Vagina (tissue), 2 donors: ENCODE measurements at regions not wholly inside any gene's neighbourhood (a gene's known extent, or its start where the extent isn't known, plus 50 kb on each side); places are given as distances from the start of the nearest gene placed in this dataset.
"Not testable (repeated sequence)": the region's sequence is repeated elsewhere in the genome, so short reads cannot be mapped to it uniquely, and the experiment has no call there.

Source experiments
- DNase-seq, 2 donors: peaks; one replicate each; pipeline ENCODE4 v3.0.0-alpha.2; 2017; ENCODE audit errors: extremely low spot score in 2 of 2
- H3K27ac ChIP-seq: fragments of 200-600 bp; sonication (generic); one replicate; pipeline ENCODE4 v1.5.1; 2019
- H3K27me3 ChIP-seq: fragments of 200-600 bp; sonication (generic); one replicate; pipeline ENCODE4 v1.5.1; 2019
- H3K36me3 ChIP-seq, 2 donors: fragments of 200-600 bp; sonication (generic); one replicate each; pipeline ENCODE4 v1.5.1; 2017 to 2019
- H3K4me1 ChIP-seq: fragments of 200-600 bp; sonication (generic); one replicate; pipeline ENCODE4 v1.5.1; 2019
- H3K4me3 ChIP-seq, 2 donors: fragments of 200-600 bp; sonication (generic); 1 replicate in 1 of 2; 2 replicates in 1 of 2; pipeline ENCODE4 v1.5.1; 2016 to 2019
- H3K9me3 ChIP-seq: fragments of 200-600 bp; sonication (generic); one replicate; pipeline ENCODE4 v1.5.1; 2019
- CTCF ChIP-seq, 3 experiments: fragments of 450-650 bp in 2 of 3; fragments of 200-600 bp in 1 of 3; sonication (generic) in 1 of 3; IDR thresholded peaks; one replicate each; pipeline ENCODE4 v1.5.1; 2017 to 2019; ENCODE audit warnings: antibody characterized with exemption in 3 of 3, mild to moderate bottlenecking in 2 of 3, moderate library complexity in 2 of 3
- POLR2A ChIP-seq, 2 donors: fragments of 450-650 bp; IDR thresholded peaks; one replicate each; pipeline ENCODE4 v1.6.1; 2017; ENCODE audit warnings: antibody characterized with exemption in 2 of 2, mild to moderate bottlenecking in 2 of 2, moderate library complexity in 2 of 2
- POLR2AphosphoS5 ChIP-seq, 2 donors: sonication (generic); formaldehyde crosslinking; IDR thresholded peaks; one replicate each; pipeline ENCODE4 v1.9.0; 2017; ENCODE audit warnings: antibody characterized with exemption in 2 of 2, mild to moderate bottlenecking in 2 of 2, low read depth in 1 of 2; ENCODE audit not compliant: insufficient read depth in 1 of 2
- intact Hi-C: fragments of 100-400 bp; cut with DNase I; formaldehyde crosslinking; loops from one replicate; pipeline ENCODE4 v1.15.1; 2023

DNA sequence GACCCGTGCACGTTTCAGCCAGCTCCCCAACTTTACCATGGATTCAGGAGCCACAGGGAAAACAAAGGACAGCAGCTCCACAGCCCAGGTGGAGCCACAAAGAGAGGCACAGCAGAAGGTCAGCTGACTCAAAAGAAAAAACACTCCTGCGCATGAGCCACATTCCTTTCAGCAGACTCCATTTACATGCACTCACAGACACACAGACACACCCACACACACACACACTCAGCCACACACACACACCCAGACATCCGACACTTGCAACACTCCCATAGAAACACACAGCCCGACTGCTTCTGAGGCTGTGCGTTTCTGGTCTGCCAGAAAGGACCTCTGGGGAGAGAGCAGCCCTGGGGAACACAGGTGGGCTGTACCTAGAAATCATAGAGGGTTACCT, 2335.5 kb downstream of the TP53TG3F start:
- Histone ChIP-seq H3K4me3 (no peak overlapping the region), H3K27me3 (no peaks in the 10 kb centered on the region), H3K27ac (no peak overlapping the region), H3K9me3 (no peaks in the 10 kb centered on the region), H3K4me1 (no peaks in the 10 kb centered on the region), H3K36me3 (no peaks in the 10 kb centered on the region)
- DNase-seq: no peak
- no peak for TF ChIP-seq CTCF (IDR thresholded peaks at IDR 0.05)
- no peak for TF ChIP-seq POLR2A (IDR thresholded peaks at IDR 0.05)
- TF ChIP-seq POLR2AphosphoS5 (IDR thresholded peaks at IDR 0.05; ENCODE audit: insufficient read depth in 1 of 2, low read depth in 1 of 2): no peak
- intact Hi-C loops: loop anchor here (10.0 kb wide), 1 partner anchor 60 kb away; no protein-coding TSS in a partner anchor

GRCh38 chr16:35795361-35796029, 2336.1 kb downstream of the TP53TG3F start:
- TF ChIP-seq POLR2A (IDR thresholded peaks at IDR 0.05) (no peak), POLR2AphosphoS5 (IDR thresholded peaks at IDR 0.05; ENCODE audit: insufficient read depth in 1 of 2, low read depth in 1 of 2) (no peak), CTCF (IDR thresholded peaks at IDR 0.05) (no peak)
- DNase-seq: no peak
- H3K27ac ChIP-seq: no peak overlapping the region
- H3K36me3 ChIP-seq: no peaks in the 10 kb centered on the region
- H3K4me1 ChIP-seq: no peaks in the 10 kb centered on the region
- intact Hi-C loops: loop anchor here (10.0 kb wide), 1 partner anchor 59 kb away; no protein-coding TSS in a partner anchor
- no peaks in the 10 kb centered on the region for H3K9me3 ChIP-seq
- H3K27me3 ChIP-seq: no peaks in the 10 kb centered on the region
- H3K4me3 ChIP-seq: no peak overlapping the region

DNA sequence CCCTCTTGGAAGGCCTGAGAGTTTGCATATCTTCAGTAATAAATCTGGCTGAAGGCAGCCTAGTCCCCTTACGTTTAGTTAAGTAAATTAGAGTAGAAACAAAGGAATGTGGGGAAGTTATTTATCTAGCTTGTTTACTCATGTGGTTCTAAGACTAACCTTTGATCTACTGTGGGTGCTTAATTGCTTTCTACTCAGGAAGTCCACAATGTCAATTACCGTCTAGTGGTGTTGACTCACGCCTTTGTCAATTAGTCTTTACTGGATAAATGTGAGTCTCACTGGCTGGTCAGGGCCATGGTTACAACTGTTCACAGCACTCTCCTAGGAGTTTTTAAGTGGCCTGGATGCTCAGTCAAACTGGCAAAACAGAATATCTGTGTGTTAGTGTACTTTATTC, 2338.4 kb downstream of the TP53TG3F start:
- no peak overlapping the region for H3K4me3 ChIP-seq
- TF ChIP-seq POLR2AphosphoS5 (IDR thresholded peaks at IDR 0.05; ENCODE audit: insufficient read depth in 1 of 2, low read depth in 1 of 2) (no peak), POLR2A (IDR thresholded peaks at IDR 0.05) (no peak), CTCF (IDR thresholded peaks at IDR 0.05) (no peak)
- H3K9me3 ChIP-seq: no peaks in the 10 kb centered on the region
- no peak for DNase-seq
- H3K36me3 ChIP-seq: no peaks in the 10 kb centered on the region
- intact Hi-C loops: loop anchor here (10.0 kb wide), 1 partner anchor 57 kb away; no protein-coding TSS in a partner anchor
- H3K4me1 ChIP-seq: no peaks in the 10 kb centered on the region
- H3K27ac ChIP-seq: no peak overlapping the region
- H3K27me3 ChIP-seq: no peaks in the 10 kb centered on the region

- Histone ChIP-seq H3K27ac (no peak overlapping the region), H3K9me3 (no peaks in the 10 kb centered on the region), H3K4me1 (no peaks in the 10 kb centered on the region), H3K4me3 (no peak overlapping the region), H3K36me3 (no peaks in the 10 kb centered on the region), H3K27me3 (no peaks in the 10 kb centered on the region)
- intact Hi-C loops: loop anchor here (10.0 kb wide), 1 partner anchor 56 kb away; no protein-coding TSS in a partner anchor
- DNase-seq: no peak
- no peak for TF ChIP-seq CTCF (IDR thresholded peaks at IDR 0.05)
- TF ChIP-seq POLR2AphosphoS5 (IDR thresholded peaks at IDR 0.05; ENCODE audit: insufficient read depth in 1 of 2, low read depth in 1 of 2): no peak
- no peak for TF ChIP-seq POLR2A (IDR thresholded peaks at IDR 0.05)
Observed at GRCh38 chr16:35798885-35799426, 2339.5 kb downstream of the TP53TG3F start.

DNA sequence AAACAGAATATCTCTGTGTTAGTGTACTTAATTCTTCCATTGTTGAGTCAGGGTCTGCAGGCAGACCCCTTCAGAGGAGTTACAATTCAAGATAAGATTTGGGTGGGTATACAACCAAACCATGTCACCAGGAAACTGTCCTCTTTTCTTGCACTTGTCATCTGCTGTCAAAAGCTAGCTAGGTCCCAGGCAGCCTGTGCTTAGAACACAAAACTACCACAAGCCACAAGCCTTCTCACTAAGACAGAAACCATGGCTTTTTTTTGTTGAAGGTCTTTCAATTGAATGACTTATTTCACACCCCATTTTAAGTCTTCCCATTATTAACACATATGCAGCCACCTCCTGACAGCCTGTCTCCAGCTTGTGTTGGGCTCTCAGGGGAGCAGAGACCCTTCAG, 2345.1 kb downstream of the TP53TG3F start:
- H3K9me3 ChIP-seq, DNase-seq, H3K36me3 ChIP-seq, H3K27me3 ChIP-seq, H3K4me3 ChIP-seq, intact Hi-C loops, H3K27ac ChIP-seq, H3K4me1 ChIP-seq: not testable (repeated sequence)
